C1 segment of cervical spinal cord (tissue), 14 donors: ENCODE measurements at regions not wholly inside any gene's neighbourhood (a gene's known extent, or its start where the extent isn't known, plus 50 kb on each side); places are given as distances from the start of the nearest gene placed in this dataset.
"Not testable (repeated sequence)": the region's sequence is repeated elsewhere in the genome, so short reads cannot be mapped to it uniquely, and the experiment has no call there.

Source experiments
- DNase-seq, 14 donors: peaks; one replicate each; lab custom pipeline; 2025; lab: John Stamatoyannopoulos, UW

DNA sequence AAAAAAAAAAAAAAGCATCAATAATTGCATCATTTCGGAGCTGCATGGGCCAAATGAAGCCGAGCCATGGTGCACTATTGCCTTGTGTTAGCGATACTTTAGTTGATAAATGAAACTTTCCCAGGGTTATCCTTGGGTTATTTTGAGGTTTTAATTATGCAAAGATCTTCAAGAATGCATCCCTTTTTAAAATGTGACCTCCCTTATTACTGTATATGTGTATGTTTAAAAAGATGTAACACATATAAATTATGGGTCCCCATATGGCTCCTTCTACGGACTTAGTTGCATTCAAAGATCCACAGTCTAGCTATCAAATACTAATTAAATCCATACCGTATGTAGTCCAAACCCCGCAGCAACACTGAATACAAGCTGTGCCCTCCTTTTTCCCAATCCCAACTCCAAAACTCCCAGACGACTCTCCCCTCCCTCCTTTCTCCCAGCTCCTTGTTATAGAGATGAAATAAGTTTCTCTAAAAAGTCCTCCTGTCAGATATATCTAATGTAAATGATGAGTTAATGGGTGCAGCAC, 129.3 kb upstream of the MAP1LC3B2 start:
- no peak for DNase-seq

DNA sequence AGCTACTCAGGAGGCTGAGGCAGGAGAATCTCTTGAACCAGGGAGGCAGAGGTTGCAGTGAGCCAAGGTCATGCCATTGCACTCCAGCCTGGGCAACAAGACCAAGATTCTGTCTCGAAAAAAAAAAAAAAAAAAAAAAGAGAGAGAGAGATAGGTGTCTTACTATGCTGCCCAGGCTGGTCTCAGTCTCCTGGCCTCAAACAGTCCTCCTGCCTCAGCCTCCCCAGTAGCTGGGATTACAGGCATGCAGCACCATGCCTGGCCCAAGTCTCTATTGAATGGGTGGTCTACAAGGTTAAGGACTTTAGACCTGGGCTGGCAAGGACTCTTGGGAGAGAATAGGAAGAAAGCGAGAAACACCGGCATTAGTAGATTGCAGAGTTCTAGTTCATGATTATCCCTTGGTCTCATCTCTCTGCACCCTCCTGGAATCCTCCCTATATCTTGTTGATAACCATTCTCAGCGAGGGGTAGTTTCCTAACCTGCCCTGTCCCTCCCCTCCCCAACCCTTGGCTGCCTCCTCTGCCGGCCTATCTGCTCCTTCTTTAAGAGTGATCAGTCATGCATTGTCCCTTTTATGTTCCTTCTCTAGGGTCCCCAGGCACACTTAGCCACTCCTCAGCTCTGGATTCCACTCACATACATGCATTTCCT, 128.1 kb upstream of the MAP1LC3B2 start:
- no peak for DNase-seq

DNA sequence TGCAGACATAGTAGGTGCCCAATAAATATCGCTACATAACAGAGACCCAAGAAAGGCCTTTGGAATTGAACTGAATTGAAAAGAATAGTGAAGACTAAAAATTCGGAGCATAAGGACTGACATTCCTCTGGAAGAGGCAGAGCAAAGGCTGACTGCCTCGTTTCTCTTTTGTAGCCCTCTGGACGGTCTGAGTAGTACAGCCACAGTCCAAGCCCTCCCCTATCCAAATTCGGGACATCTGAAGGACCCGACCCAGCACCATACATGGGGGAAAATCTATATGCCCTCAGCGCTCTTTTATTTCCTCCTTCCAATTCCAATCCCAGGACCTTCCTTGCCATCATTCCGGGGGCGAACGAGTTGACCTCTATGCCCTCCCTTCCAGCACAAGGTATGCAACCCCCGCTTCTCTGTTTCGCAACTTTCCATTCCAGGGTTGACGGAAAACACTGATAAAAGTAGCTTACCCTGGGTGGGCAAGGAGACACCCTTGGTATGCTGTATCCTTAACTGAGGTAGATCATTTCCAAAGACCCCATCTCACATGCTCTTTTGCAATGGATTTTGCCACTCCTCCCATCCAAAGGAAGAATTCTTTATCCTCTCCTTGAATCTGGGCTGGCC, 127.4 kb upstream of the MAP1LC3B2 start:
- DNase-seq, result no peak

GRCh38 chr12:116432314-116432750, 126.8 kb upstream of the MAP1LC3B2 start:
- DNase-seq, result no peak

DNA sequence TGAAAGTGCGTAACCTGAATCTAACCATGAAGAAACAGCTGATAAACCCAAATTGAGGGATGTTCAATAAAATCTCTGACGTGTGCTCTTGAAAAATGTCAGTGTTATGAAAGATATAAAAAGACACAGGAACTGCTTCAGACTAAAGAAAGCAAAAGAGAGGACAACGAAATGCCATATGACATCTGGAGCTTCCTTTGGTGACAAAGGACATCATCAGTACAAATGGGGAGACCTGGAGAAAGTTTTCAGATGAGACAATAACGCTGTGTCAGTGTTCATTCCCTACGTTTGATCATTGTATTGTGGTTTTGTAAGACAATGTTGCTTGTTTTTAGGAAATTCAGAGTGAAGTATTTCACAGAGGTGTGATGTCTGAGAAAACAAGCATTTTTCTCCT, 125.9 kb upstream of the MAP1LC3B2 start:
- no peak for DNase-seq

DNA sequence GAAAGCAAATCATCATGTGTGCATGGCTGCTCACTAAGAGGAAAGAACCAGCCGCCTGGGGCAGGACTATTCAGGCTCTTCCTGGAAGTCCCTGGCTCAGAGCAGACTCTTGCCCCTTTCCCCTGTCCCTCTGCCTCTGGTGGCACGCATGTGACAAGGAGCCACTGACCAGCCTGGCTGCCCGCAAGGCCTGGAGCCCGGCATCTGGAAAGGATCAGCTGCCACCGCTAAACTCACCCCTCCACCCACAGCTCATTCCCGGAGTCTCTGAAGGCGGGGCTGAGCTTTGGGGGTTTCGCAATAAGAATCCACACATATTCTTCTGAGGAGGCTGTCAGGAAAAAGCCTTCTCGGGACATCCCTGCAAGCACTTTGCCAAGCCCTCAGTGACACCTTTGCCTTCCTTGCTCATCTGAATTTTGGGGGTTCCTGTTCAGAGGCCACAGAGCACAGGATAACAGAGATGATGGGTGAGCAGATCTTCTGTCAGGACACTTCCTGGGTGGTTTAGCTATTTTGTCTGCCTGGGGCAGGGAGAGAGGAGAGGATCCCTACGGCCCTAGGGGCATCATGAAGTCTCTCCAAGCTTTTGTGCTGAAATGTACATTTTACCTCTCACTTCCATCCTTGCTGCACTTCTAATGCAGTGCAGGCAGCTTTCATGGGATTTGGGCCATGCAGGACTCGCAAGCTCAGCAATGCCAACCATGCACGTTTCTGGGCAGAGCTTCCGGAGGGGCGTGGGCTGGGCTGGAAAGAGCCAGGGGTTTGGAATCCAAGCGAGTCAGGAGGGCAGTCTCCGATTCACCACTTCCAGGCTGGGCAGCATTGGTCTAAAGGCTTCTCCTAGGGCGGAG, 124.8 kb upstream of the MAP1LC3B2 start:
- DNase-seq, result peak in 10 of 14 donors; percentile 9 to 82 (median 47)

- no peak for DNase-seq
These were observed 123.2 kb upstream of the MAP1LC3B2 start for GRCh38 chr12:116435984-116436383.

- DNase-seq, result no peak
These were observed 122.5 kb upstream of the MAP1LC3B2 start for GRCh38 chr12:116436561-116437249.

- peak in 4 of 14 donors; percentile 3 to 53 (median 19) for DNase-seq
These were observed 117.9 kb upstream of the MAP1LC3B2 start for GRCh38 chr12:116441292-116441691.

DNA sequence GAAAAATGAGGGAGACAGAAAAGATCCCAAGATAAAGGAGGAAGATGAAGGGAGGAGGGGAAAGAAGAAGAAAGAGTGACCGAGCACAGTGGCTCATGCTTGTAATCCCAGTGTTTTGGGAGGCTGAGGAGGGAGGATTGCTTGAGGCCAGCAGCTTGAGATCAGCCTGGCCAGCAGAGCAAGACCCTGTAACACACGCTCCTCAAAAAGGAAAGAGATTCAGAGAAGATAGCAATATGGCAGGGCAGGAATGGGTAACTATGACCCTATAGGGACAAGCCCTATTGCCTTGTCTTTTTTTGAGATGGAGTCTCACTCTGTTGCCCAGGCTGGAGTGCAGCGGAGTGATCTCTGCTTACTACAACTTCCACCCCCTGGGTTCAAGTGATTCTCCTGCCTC, 116.9 kb upstream of the MAP1LC3B2 start:
- DNase-seq, result no peak

DNA sequence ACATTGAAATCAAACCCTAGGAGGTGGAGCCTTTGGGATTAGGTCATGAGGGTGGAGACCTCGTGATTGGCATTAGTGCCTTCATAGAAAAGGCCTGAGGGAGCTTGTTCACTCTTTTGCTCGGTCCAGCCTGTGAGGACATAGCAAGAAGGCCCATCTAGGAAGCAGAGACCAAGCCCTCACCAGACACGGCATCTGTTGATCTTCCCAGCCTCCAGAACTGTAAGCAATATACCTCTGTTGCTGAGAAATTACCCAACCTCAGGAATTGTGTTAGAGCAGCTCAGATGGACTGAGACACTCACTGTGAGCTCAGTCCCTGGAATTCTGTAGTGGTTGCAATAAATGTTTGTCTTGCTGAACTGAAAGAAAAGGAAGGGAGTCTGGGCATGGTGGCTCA, 116.2 kb upstream of the MAP1LC3B2 start:
- no peak for DNase-seq

DNA sequence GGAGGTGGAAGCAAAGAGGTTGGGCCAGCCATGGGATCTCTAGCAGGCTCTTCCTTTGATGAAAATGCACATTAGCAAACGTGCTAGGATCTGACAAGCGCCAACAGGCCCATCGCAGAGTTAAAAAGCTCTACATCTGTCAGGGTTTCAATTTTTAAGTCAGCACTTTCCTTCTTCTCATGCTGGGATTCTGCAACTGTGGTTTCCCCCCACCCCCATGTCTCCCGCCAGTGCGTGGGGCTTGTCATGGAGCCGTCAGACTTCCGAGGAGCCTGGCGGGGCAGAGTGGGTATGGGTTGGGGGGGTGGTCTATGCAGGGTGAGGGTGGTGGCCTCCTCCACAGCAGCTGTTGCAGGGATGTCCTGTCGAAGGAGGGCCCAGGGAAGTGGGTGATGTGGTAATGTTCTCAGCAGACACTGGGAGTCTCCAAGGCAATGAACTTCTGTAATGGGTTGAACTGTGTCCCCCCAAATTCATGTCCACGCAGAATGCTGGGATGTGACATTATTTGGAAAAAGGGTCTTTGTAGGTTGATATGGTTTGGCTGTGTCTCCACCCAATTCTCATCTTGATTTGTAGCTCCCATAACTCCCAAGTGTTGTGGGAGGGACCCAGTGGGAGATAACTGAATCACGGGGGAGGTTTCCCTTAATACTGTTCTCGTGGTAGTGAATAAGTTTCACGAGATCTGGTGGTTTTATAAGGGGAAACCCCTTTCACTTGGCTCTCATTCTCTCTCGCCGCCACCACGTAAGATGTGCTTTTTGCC, 115.2 kb upstream of the MAP1LC3B2 start:
- DNase-seq, result no peak

DNA sequence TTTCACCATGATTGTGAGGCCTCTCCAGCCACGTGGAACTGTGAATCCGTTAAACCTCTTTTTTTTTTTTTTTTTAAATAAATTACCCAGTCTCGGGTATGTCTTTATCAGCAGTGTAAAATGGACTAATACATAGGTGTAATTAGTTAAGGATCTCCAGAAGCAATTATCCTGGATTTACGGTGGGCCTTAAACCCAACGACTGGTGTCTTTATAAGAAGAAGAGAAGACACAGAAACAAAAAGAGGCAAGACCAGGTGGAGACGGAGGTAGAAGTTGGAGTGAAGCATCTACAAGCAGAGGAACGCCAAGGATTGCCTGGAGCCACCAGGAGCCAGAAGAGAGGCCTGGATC, 114.6 kb upstream of the MAP1LC3B2 start:
- DNase-seq, result no peak

DNA sequence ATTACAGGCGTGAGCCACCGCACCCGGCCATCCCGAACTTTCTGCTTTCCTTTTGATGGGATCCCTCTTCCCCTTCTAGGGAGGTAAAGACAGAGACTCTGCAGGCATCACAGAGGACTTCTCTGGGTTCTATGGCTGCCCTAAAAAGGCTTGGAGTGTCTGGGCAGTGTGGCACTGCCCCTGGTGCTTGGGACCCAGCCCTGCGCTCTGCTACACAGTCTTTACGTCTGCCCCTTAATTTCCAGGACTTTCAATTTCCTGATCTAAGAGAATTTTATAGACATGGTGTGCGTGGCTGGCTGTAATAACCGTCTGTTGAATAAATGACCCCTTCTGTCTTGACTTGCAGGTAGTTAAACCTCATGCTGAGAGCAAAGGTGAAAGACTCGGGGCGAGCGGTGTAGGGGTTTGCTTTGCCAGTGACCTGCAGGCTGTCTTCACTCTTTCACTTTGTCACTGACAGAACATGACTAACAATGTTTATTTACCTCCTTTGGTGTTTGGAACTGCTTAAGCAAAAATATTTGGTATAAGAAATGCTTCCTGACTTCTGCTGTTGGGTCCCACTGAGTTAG, 110.9 kb upstream of the MAP1LC3B2 start:
- no peak for DNase-seq

DNA sequence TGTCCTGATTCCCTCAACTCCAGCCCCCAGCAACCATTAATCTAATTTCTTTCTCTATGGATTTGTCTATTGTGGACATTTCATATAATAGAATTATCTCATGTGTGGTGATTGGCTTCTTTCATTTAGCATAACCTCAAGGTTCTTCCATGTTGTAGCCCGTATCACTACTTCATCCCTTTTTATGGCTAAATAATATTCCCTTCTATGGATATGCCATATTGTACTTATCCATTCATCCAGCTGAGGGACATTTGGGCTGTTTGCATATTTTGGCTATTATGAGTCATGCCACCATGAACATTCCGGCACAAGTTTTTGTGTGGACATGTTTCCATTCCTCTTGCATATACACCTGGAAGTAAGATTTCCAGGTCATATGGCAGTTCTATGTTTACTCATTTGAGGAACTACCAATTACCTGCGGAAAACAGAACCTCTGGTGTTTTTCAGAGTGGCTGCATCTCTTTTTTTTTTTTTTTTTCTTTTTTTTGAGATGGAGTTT, 108.7 kb upstream of the MAP1LC3B2 start:
- DNase-seq, result no peak

DNA sequence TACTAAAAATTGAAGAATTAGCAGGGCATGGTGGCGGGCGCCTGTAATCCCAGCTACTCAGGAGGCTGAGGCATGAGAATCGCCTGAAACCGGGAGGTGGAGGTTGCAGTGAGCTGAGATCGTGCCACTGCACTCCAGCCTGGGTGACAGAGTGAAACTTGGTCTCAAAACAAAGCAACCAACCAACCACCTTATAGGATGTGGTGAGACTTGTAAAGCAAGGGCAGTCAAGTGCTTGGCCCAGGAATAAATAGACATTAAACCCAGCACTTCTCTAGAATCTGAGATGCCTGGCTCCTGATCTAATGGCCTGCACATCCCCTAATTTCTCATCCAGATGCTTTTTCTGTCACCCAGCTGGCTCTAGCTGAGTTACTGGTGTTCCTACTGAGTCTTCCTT, 106.2 kb upstream of the MAP1LC3B2 start:
- DNase-seq, result not testable (repeated sequence)

- DNase-seq, result no peak
These were observed 105.5 kb upstream of the MAP1LC3B2 start for GRCh38 chr12:116453631-116454030.

DNA sequence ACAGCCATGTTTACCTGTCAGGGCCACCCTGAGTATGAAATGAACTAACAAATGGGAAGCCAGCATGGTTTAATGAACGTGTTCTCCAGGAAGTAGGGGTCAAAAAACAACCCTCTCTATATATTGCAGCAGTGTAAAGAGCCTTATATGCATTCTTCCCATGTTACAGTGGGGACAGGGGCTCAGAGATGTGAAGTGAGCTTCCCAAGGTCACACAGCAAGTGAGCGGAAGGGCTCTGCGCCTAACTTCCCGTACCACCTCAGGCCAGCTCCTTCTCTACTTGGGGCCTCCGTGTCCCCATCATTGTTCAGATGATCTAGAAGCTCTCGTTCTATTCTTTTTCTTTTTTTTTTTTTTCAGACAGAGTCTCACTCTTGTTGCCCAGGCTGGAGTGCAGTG, 105.1 kb upstream of the MAP1LC3B2 start:
- DNase-seq, result no peak

GRCh38 chr12:116454950-116455447, 104.2 kb upstream of the MAP1LC3B2 start:
- no peak for DNase-seq
